ENCODE measurements at regions not wholly inside any gene's neighbourhood (a gene's known extent, or its start where the extent isn't known, plus 50 kb on each side); places are given as distances from the start of the nearest gene placed in this dataset.

GRCh38 chr10:27446091-27446918 lies 57.8 kb upstream of the RAB18 start:
- TF ChIP-seq POLR2A (IDR thresholded peaks at IDR 0.05) (no peak), CTCF (IDR thresholded peaks at IDR 0.05 in 4 of 5, conservative IDR thresholded peaks at IDR 0.05 in 1 of 5) (peak in 4 of 5 experiments; percentile 24 to 47 (median 32))
